DMS53 treated with DMSO at 0.1 percent for 48 hours (cell line): ENCODE measurements at regions not wholly inside any gene's neighbourhood (a gene's known extent, or its start where the extent isn't known, plus 50 kb on each side); places are given as distances from the start of the nearest gene placed in this dataset.
A peak's percentile ranks its signal among the peaks of the same experiment; 100 is the strongest.

ENCODE experiments used
- DNase-seq: peaks from one replicate; lab custom pipeline; 2025; ENCODE audit not compliant: unreplicated experiment; lab: John Stamatoyannopoulos, UW

DNA sequence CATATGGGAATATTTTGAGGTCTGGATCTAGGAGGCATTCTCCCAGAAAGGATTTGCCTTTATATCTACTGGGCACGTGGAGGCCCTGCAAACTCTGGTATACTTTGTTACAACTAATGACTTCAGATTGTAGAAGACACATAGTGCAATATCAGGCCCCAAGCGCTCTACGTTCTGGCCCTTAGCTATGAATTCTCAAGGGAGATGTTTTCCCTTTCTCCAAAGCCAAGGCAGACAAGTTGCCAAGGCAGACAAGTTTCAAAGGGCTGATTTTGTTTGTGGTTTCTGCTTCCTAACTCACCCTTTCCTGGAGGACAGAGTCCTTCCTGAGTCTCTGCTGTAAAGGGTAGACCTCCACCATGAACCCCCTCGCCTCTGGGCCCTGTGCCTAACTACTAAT lies 99.4 kb upstream of the CTTNBP2 start:
- no peak for DNase-seq

DNA sequence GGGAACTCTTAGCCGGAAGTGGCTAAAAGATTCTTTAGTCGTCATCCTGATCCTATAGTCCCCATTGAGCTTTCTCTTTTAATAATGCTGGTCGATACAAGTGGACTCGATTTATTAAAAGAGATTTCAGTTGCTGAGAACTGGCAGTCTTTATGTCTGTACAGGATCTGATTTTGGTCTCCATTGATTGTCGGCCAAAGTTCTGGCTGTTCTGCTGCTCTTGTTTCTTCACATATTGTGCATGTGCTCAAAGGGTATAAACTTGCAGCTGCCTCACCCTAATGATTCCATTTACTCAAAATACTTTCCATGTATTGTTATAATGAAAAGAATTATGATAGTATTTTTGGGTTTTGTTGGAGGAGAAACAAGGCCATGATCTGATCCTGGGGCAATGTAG lies 100.7 kb upstream of the CTTNBP2 start:
- no peak for DNase-seq

DNA sequence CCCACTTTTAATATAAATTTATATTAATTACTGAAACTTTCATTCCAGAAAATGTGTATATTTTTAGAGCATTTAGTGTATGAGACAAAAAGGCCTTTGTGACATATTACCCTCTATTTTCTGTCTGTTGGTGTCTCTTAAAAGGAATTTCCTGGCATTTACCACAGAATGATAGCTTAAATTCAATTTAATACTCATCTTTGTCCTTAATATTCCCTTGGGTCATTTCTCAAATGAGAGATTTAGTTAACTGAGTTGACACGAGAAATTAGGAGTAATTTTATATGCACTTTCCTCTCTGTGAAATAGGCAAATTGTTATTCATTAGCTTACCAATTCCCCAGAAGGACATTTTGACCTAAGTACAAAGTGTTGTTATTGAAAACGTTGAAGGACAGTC lies 101.7 kb upstream of the CTTNBP2 start:
- no peak for DNase-seq

DNA sequence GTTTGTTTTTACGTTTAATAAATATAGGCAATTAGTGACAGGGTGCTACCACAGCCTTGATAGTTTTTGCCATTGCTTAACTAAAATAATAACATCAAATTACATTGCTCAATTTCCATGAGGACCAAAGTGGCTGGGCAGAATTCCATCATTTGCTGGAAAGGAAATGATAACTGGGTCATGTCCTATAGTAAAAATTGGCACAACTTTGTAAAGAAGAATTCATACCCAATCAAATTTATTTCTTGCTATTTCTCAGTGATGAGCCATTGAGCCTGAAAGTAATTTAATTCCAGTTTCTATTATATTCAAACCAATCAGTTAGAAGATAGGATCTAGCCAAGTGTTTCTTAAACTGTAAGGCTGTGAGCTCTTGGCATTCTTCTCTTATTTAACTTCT lies 102.2 kb upstream of the CTTNBP2 start:
- DNase-seq, result no peak

DNA sequence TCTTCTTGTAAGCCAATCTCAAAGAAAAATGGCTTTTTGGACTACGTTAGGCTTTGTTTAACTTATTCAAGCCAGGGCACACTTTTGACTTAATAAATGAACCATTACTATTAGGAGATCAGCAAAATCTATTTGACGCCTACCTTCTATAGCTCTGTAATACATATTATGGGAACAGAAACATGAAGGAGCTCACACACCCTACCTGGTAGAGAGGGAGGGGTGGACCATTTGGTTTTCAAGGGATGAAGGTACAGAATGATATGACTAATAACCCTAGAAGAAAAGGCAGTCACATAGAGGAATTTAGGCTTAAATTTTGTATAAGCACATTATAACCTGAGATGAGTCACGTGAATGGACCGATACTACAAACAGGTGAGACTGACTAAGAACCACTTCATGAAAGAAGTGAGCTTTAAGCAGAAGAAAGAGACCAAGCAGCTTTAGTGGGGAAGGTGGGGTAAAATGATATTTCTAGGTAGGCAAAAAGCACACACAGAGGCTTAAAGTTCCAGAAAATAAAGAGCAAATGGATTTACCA lies 106.8 kb upstream of the CTTNBP2 start:
- DNase-seq, result no peak

DNA sequence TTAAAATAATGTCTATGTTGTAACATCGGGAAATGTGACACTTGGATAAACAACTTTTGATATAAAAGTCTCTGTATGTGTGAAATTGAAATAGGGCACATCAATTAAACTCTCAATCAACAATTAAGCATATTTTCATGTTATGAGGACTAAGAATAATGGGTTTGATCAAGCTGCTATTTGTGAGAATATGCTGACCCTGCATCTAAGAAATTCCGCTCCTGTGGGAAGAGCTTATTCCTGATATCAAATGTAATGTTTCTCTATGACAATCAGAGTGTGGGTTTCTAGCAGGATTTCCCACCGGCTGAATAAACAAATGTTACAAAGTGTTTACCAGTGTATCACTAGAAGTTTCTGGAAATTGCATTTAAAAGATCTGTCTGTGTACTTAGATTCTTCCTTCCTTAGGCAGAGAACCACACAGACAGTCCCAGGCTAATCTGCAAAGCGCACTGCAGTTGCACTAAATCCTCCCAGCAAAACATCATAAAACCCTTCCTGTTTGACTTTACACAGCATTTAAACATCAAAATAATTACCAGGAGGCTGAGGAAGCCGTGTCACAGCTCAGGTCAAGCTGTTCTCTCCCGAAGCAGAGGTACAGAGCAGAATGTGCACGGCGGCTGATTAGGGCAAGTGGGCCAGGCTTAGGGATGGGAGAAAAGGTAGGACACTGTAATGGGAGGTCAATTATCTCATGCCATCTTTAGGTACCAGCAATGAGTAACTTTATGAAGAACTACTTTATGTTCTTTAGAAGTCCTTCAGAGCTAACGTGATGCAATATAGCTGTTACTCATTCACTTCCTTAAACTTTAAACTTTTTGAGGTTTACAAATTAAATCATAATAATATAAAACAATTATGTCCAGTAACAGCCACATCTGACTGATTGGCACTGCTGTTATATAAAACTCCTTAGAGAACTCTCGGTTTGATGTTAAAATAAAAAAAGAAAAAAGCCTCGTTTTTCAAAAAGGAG lies 109.1 kb upstream of the CTTNBP2 start:
- DNase-seq, result no peak

DNA sequence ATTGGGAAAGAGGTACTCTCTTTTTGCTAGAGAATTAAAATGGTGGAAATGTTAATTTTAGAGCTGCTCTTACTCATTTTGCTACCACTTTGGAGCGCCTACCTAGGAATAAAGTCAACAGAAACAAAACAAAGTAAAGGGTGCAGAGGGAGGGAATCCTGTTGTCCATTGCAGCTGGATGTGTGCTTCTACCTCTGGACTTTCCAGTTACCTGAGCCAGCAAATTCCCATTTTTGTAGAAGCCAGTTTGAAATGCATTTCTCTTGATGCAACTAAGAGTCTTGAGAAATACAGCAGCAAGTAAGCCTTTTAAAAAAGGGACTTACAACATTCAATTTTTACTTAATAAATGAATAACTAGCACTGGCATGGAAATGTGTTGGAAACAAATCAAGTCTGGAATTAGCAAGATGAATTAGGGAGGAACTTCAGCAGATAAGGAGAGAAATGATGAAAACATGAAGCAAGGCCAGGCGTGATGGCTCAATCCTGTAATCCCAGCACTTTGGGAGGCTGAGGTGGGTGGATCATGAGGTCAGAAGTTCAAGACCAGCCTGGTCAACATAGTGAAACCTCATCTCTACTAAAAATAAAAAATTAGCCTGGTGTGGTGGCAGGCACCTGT lies 113.5 kb upstream of the CTTNBP2 start:
- DNase-seq, result no peak

DNA sequence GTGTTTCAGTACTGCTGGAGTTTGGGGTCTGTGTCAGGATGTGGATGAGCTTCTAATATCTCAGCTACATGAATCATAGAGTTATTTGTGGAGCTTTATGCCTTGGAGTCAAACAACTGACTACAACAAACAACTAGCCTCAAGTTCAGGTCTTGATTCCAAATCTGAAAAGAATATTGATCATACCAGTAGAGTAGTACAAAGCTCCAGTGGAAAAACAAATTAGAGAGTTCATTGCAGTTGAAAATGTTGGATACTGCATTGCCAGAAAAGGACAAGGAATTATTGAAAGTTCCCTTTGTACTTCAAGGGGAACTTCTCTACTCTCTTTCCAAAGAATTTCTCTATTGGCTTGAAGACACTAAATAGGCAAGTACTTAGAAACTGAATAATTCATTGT lies 117.6 kb upstream of the CTTNBP2 start:
- no peak for DNase-seq

DNA sequence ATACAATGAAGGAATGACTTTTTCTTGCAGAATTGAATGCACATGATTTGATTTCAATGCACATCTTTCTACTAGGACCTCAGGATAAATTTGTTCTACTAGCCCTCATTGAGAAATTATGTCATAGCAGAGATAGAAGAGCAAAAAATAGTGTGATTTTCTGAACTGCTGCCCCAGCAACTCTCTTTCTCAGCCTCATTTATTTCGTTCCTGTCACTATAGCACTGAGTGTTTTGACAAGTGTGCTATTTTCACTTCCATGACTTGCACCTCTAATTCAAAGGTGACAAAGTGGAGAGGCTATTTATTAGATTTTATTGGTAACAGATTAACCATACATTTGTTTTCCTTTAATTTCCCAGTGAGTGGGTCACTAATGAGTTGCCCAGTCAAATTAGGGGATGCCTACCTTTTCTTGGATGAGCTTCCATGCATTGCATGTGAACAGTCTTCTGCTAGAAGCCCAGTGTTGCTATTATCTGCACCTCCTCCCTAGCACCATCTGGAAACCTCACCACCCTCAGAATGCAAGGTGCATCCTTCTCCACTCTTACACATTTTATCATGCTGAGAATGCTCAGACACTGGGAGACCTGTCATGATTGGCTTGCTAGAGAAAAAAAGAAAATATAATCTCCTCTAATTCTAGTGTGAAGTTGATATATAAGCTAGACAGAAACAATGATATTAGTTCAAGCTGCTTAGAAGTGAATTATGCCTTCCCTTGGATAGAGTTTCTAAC lies 119.6 kb upstream of the CTTNBP2 start:
- no peak for DNase-seq

DNA sequence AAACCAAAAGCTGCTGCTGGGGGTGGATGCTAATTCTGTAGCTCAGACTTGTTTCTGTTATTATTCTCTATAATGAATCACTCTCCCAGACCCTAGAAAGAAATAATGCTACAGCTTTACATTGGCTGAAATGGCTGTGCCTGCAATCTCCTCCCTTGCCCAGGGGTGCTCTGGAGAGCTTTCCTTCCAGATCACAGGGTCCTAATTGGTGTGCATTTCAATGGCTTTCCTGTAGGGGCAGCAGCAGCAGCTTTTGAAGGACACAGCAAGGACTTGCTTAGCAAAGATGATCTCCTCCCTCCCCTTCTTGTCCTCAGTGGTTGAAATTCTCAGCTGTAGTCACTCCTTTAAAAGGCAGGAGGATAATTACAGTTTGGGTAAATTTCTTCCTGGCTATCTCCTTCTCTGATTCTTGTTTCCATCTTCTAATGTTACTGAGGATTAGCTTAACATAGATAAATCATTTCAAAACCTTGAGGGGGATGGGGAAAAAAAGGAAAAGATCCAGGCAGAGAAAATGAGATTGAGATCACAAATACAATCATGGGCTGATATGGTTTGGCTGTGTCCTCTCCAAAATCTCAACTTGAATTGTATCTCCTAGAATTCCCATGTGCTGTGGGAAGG lies 120.2 kb upstream of the CTTNBP2 start:
- DNase-seq, result peak; percentile 55

DNA sequence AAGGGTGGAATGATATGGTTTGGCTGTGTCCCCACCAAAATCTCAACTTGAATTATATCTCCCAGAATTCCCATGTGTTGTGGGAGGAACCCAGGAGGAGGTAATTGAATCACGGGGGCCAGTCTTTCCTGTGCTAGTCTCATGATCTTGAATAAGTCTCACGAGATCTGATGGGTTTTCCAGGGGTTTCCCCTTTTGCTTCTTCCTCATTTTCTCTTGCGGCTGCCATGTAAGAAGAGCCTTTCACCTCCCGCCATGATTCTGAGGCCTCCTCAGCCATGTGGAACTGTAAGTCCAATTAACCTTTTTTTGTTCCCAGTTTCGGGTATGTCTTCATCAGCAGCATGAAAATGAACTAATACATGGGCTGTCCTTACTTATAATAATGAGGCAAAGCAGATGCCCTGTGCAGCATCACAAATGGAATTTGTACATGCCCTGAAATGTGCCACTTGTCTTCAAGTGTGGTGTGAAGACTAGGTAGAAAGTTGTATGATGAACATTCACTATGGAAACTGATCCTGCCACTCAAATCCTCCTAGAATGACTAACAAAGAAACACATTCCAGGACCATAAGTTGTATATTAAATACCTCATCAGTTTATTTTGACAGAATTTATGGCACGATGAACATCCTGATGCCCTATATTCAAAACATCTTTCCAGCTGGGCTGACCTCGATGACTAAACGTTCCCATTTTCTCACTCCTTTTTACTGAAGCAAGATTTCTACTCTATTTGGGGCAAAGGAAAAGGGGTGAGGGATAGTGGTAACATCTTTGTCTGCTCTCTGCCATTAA lies 122.8 kb upstream of the CTTNBP2 start:
- DNase-seq, result no peak

DNA sequence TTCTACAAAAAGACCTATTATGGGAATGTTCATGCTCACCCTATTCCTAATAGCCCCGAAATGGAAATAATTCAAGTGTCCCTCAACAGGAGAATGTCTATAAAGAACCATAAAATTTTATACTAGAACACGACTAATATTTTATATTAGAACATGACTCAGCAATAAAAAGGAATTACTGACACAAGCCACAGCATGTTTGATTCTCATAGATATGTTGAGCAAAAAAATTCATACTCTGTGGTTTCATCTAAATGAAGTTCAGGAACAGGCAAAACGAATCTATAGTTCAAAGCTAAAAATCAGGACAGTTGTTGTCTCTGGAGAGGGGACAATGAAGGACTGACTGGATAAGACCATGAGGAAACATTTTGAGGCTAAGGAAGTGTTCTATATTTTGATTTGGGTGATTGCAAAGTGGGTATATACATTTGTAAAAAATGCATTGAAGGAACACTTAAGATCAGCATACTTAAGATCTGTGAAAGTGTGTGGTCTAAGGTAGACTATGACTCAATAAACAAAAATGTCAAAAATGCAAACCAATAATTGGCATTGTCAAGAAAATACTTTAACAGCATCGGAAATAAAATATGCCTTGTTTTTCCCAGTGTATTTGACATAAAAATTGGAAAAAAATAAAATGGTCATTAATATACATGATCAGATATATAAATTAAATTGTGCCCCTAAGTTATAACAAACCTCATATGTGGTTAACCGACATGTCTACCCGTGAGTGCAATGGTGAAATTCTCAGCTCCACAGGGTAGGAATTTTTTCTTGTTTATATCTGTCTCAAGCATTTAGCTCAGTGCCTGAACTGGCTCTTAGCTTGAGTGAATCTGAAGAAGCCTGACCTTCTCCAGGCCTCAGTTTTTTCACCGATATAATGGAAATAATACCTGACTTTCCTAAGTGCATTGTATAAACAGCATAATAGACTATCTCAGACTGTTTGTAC lies 124.9 kb upstream of the CTTNBP2 start:
- no peak for DNase-seq

DNA sequence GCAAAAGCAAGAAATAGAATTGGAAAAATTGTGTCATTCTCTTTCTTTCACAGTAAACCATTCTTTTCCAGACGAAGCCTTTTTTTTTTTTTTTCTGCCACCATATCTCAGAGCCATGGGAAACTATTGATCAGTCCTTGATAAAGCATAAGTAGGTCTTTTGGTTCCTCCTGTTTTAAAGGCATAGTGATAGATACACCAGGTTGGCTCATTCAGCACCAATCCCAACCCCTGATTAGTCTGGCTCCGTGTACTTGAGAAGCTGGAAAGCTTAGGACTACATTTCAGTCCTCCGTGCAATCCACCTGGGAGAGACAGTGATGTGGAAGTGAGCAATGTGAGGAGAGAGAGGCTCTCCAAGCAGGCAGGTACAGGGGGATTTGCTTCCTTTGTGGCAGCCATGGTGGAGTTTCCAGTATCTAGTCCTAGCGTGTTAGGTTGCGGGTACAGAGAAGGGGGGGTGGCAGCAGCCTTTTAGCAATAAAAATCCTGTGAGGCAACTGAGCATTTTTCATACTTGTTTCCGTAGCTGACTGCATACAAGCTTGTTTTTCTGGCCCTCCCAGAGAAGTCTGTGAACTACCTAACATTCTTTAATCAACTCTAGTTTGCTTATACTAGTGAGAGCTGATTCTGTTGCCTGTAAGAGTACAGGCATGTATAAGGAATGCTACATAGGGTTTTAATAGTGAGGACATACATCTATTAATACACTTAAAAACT lies 127.4 kb upstream of the CTTNBP2 start:
- no peak for DNase-seq

DNA sequence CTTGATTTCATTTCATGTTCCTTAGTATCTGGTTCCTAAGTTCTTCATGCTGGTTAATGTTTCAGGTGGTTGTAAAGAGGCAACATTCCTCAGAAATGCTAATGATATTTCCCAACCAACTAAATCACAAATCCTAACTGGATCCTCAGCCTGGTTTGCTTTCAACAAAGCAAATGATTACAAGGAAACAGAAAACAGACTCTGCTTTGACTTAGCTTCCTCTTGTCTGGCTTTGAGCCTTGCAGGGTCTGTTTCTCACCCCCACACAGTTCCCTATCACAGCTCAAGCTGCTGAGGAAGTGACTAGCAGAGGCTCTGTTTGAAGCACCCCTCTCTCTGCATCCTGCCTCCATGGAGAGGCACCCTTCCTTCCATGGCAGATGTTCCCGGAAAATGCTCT lies 130.2 kb upstream of the CTTNBP2 start:
- DNase-seq, result no peak

DNA sequence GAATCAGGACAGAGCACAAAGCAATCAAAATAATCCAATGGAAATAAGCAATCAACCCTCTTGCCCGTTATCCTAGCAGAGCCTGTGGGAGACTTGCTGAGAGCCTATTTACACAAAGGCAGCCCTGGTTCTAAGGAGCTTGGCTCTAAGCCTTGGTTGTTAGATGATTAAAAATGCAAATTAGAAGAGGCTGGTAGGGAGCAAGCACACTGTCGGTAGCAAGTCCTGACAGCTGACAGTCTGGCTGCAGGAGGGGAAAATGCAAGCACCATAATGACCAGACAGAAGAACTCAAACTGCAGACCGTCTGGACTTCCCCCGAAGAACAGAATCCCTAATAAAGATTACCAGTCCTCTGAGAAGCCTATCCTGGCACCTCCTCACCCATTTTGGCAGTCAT lies 131.8 kb upstream of the CTTNBP2 start:
- DNase-seq, result no peak

DNA sequence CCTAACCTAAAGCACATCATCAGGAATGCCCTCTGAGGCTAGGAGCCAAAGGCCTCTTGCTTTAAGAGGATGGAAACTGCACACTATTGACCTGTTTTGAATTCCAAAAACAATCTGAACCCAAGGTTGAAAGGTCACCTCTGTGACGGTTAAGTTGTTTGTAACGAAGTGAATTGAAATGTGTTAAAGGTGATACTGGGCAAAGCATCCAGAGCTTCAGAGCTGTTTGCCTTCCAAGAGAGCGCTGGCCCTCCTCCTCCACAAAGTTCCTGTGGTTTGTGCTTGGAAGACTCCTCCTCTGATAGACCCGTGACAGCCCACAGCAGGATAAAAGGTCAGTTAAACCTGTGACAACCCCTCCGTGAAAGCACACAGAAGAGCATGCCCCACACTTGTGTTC lies 133.7 kb upstream of the CTTNBP2 start:
- DNase-seq, result no peak

DNA sequence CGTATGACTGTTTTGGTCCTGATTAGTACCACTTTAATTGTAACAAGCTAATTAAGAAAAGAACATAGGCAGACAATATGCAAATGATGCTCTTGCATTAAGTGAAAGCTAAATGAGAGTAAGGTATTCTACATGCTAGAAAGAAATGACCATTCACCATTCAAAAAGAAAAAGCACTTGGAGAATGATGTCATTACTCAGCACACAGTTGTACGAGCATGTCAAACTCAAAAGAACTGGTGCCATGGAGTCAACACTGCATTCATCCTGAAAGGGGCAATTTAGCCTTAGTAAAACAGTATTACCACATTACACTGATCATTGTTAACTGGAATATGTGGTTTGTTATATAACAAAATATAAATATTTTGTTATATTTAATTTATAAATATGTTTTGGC lies 136.2 kb upstream of the CTTNBP2 start:
- no peak for DNase-seq

DNA sequence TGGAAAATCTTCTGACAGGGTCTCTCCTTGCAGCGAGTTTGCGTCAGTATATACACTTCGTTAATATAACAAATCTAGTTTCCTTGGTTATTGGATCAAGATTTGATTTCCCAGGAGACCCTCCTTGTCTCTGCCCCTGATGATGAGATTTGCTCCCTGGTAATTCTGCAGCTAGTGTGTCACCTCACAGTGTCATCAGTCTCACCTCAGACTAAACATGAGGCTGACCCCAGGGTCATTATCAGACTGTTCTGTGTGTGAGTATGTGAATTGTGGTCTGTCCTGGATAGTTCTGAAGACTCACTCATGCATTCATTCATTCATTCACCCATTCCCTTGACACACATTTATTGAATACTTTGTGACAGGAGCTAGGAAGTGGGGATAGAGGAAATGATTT lies 138.4 kb upstream of the CTTNBP2 start:
- no peak for DNase-seq
